KG1 (cell line): ENCODE measurements at regions not wholly inside any gene's neighbourhood (a gene's known extent, or its start where the extent isn't known, plus 50 kb on each side); places are given as distances from the start of the nearest gene placed in this dataset.

Experiments used
- DNase-seq: peaks from one replicate; lab custom pipeline; 2025; lab: John Stamatoyannopoulos, UW

- DNase-seq, result no peak
Observed at GRCh38 chr10:106520698-106521097, 643.8 kb downstream of the SORCS1 start.

DNA sequence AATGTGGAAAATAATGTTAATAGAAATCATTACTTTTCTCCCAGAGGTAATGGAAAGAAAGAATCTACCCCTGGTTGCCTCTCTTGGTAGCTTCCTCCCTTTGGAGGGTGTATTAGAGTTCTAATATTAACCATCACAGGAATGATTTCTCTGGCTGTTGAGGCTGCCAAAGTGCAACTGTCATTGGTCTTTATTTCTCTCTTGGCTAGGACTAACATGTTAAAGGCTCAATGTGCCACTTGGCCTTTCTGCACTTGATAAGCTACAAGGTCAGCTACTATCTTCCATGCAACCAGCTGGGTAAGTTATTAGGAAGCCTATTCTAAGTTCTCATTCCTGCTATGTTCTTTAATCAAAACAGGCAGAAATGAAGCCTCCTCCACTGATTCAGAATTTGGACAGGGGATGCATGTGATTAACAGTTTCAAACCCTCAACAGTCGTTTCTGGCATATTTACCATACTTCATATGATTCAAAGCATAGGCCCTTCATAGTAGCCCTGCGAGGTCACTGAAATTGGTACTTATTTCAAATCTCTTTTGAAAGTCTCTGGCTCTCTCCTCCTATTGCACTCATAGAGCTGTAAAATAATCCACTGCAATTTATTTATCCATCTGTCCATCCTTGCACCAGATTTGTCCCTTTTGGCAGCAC lies 645.0 kb downstream of the SORCS1 start:
- no peak for DNase-seq

DNA sequence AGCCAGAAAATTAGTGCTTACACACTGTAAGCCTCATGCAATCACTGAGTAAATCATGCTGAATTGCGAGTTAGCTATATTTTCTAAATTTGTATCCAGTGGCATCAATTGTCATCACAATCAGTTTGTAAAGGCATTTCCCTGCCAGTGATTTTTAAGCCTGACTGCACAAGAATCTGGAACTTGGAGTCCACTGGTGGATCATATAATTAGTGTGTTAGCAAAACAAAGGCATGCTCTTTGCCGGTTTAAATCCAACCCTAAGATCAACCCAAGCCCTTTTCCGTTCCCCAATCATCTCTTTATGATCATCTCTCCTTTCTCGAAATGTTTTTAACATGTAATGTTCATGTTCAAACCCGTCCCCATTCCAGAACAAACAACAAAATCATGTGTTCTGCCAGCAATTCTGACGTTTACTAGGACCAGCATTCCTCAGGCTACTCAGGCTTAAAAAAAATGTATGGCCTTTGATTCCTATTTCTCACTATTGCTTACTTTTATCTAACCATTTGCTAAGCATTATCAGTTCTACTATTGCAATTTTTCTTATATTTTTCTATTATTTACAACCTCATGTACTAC lies 649.2 kb downstream of the SORCS1 start:
- DNase-seq, result no peak

DNA sequence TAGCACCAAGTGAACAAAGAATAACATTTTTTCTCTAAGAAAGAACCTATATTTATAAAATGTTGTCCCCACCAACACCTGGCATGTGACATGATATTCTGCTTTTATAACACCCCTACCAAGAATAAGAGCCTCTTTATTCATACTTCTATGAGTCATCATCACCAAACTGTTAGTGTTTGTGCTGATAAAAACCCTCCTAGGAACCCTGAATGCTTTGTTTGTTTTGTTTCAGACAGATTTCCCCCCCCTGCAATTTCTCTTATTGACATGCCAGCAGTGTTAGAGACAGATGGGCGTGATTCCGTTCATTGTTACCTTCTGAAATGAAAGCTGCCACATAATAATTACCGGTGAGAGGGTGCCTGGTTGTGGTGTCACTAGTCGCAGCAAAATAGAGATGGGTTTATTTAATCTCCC lies 651.1 kb downstream of the SORCS1 start:
- DNase-seq, result no peak

DNA sequence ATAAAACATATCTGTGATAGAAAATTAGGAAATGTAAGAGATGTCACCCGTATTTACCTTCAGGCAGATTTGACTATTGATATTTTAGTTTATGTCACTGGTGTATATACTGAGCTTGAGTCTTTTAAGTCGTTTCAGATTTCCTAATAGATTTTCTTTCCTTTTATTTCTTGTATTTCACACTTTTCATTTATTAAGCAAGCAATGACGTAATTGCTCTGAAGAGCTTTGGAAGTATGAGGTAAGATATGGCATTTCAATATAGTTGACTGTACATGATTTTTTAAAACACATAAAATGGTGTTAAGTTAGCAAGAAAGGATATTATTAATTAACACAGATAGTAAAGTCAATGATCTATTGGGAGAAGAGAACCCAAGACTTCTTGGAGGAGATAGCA lies 652.6 kb downstream of the SORCS1 start:
- no peak for DNase-seq

DNA sequence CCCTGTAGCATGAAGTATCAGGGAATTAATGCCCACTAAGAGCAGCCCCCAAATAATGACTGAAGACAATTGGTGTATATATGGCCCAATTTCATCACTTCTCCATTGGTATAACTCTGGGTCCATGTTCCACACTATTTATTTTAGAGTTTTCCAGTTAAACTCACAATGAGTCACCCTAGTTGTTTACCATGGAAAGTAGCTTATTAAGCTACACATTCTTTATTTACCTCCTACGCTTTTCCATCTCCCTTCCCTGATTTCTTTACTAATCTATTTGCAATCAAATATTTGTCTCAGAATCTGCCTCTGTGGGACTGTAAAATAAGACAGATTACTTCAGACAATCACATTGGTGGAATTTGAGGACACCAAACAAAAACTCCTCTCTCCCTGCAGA lies 655.6 kb downstream of the SORCS1 start:
- DNase-seq, result no peak

- no peak for DNase-seq
Observed at GRCh38 chr10:106506526-106507283, 657.8 kb downstream of the SORCS1 start.

DNA sequence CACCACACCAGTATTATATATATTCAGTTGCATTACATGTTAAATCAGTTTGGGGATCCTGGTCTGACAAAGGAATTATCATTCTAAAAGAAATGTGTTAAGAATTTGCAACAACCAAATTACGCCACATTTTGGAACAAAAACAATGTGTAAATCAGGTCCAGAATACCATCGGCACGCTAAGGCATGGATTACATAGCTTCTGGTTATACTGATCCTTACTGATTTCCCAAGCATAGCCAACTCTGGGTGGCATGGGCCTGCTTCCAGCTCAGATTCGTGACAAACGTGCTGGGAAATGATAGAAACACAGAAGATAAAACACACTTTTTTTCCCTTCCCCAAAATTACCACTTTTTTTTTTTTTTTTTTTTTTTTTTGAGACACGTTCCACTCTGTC lies 660.0 kb downstream of the SORCS1 start:
- DNase-seq, result no peak

DNA sequence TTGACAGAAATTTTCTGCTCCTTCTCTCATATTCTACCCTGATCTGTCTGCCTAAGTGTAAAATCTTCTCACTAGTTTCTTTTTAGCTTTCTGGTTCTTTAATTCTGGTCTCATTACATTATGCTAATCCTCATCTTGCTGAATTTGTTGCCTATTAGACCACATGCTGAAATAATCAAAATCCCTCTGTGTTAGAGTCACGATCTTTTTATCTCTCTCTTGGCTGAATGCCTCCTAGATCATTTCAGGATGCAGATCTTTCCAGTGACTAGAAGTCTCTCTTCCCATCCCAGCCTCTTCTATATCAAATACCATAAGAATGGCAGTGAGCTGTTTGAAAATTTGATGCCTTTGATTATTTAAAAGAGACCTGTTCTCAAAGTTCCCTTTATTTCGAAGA lies 661.9 kb downstream of the SORCS1 start:
- no peak for DNase-seq

GRCh38 chr10:106500925-106501525 lies 663.5 kb downstream of the SORCS1 start:
- no peak for DNase-seq

- DNase-seq, result no peak
Observed at GRCh38 chr10:106500041-106500924, 664.2 kb downstream of the SORCS1 start.

GRCh38 chr10:106499448-106499847 lies 665.1 kb downstream of the SORCS1 start:
- DNase-seq, result no peak

DNA sequence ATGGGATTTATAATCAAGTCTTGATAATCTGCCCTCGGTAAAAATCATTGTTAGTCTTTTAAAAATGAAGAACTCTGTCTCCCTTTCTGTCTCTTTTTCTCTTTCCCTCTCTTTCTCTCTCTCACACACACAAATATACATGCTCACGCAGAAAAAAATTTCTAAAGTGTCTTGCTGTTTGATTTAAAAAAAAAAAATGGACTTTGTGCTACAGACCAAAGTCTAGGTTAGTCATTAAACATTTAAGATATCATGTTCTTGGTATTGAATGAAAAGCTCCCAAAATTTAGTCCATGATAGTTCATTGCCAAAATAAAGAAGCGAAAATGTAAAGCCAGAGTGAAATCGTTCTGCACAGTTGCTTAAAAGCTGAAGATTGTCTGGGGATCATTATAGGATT lies 665.8 kb downstream of the SORCS1 start:
- DNase-seq, result no peak

- no peak for DNase-seq
Observed at GRCh38 chr10:106495931-106496330, 668.6 kb downstream of the SORCS1 start.

DNA sequence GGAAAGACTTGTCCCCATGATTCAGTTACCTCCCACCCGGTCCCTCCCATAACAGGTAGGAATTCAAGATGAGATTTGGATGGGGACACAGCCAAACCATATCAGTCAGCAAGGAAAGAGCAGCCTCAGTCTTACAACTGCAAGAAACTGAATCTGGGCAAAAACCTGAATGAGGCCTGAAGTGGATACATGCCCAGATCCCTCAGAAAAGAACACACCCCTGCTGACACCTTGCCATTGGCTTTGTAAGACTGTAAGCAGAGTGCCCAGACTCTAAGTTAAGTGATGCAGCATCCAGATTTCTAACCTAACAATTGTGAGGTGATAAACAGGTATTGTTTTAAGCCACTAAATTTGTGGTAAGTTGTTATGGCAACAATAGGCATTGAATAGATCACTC lies 670.8 kb downstream of the SORCS1 start:
- DNase-seq, result no peak

GRCh38 chr10:106493226-106493625 lies 671.3 kb downstream of the SORCS1 start:
- DNase-seq, result no peak

GRCh38 chr10:106487726-106488125 lies 676.8 kb downstream of the SORCS1 start:
- DNase-seq, result no peak

GRCh38 chr10:106481598-106482275 lies 682.8 kb downstream of the SORCS1 start:
- no peak for DNase-seq

GRCh38 chr10:106479636-106480035 lies 684.9 kb downstream of the SORCS1 start:
- no peak for DNase-seq

DNA sequence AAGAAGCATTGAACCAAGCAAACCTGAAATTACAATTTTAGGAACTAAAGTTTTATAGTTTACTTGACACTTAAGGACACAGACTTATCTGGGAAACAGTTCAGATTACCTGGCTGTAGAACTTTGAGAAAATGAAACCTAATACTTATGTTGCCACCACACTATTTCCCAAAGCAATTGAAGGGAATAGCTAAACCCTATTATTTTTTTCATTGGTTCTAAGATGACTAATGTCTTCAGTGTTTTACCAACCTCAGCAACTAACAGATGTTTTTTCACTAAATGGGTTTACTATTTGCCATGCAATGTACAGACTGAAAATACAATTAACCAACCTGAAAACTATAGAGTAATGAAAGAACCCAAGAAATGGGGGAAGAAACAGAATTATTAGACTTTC lies 689.6 kb downstream of the SORCS1 start:
- no peak for DNase-seq

GRCh38 chr10:106473129-106473685 lies 691.3 kb downstream of the SORCS1 start:
- DNase-seq, result no peak
